Femur (tissue), 1 donor: ENCODE measurements at regions not wholly inside any gene's neighbourhood (a gene's known extent, or its start where the extent isn't known, plus 50 kb on each side); places are given as distances from the start of the nearest gene placed in this dataset.

Experiments
- DNase-seq: peaks from one replicate; pipeline ENCODE4 v3.0.0-alpha.2; 2017

GRCh38 chr4:181581983-181582382 lies 661.2 kb upstream of the TENM3 start:
- DNase-seq = no peak

GRCh38 chr4:181582595-181582994 lies 660.6 kb upstream of the TENM3 start:
- DNase-seq = no peak

GRCh38 chr4:181588733-181589302 lies 654.4 kb upstream of the TENM3 start:
- DNase-seq = no peak

GRCh38 chr4:181592221-181592745 lies 650.9 kb upstream of the TENM3 start:
- no peak for DNase-seq

GRCh38 chr4:181593703-181594102 lies 649.5 kb upstream of the TENM3 start:
- no peak for DNase-seq

GRCh38 chr4:181594188-181594587 lies 649.0 kb upstream of the TENM3 start:
- DNase-seq = no peak

- DNase-seq = no peak
Measured at GRCh38 chr4:181595716-181596115, 647.5 kb upstream of the TENM3 start.

- no peak for DNase-seq
Measured at GRCh38 chr4:181597766-181598165, 645.4 kb upstream of the TENM3 start.

GRCh38 chr4:181599134-181599533 lies 644.1 kb upstream of the TENM3 start:
- no peak for DNase-seq

- no peak for DNase-seq
Measured at GRCh38 chr4:181601103-181601502, 642.1 kb upstream of the TENM3 start.

GRCh38 chr4:181604546-181604945 lies 638.7 kb upstream of the TENM3 start:
- DNase-seq = no peak

- no peak for DNase-seq
Measured at GRCh38 chr4:181606300-181606699, 636.9 kb upstream of the TENM3 start.

- no peak for DNase-seq
Measured at GRCh38 chr4:181608181-181608580, 635.0 kb upstream of the TENM3 start.

GRCh38 chr4:181611033-181611711 lies 632.0 kb upstream of the TENM3 start:
- DNase-seq = no peak

- no peak for DNase-seq
Measured at GRCh38 chr4:181611946-181612600, 631.1 kb upstream of the TENM3 start.

GRCh38 chr4:181613200-181613599 lies 630.0 kb upstream of the TENM3 start:
- DNase-seq = no peak

GRCh38 chr4:181618038-181618618 lies 625.1 kb upstream of the TENM3 start:
- DNase-seq = no peak

- no peak for DNase-seq
Measured at GRCh38 chr4:181618896-181619295, 624.3 kb upstream of the TENM3 start.

GRCh38 chr4:181619651-181620050 lies 623.6 kb upstream of the TENM3 start:
- DNase-seq = no peak

- no peak for DNase-seq
Measured at GRCh38 chr4:181637186-181638105, 605.8 kb upstream of the TENM3 start.

- DNase-seq = no peak
Measured at GRCh38 chr4:181643466-181643865, 599.7 kb upstream of the TENM3 start.

- no peak for DNase-seq
Measured at GRCh38 chr4:181645489-181645888, 597.7 kb upstream of the TENM3 start.

- DNase-seq = no peak
Measured at GRCh38 chr4:181646864-181647263, 596.3 kb upstream of the TENM3 start.
